ENCODE measurements at regions not wholly inside any gene's neighbourhood (a gene's known extent, or its start where the extent isn't known, plus 50 kb on each side); places are given as distances from the start of the nearest gene placed in this dataset.

GRCh38 chr18:50475538-50476193 lies 84.2 kb upstream of the MAPK4 start:
- Histone ChIP-seq H3K9ac (ENCODE audit: low read length in 3 of 3) (no peak overlapping the region), H3K27me3 (ENCODE audit: control insufficient read depth, insufficient read depth, low read length) (no peaks in the 10 kb centered on the region), H3K4me3 (ENCODE audit: low read length in 3 of 3) (no peak overlapping the region), H3K9me3 (ENCODE audit: control insufficient read depth in 2 of 3, insufficient read depth in 1 of 3, low read length in 3 of 3) (no peaks in the 10 kb centered on the region), H3K4me1 (ENCODE audit: control insufficient read depth in 2 of 3, insufficient read depth in 2 of 3, low read depth in 1 of 3, low read length in 3 of 3) (no peaks in the 10 kb centered on the region), H3K36me3 (ENCODE audit: control insufficient read depth in 2 of 3, insufficient read depth in 3 of 3, low read length in 3 of 3) (no peaks in the 10 kb centered on the region), H3K27ac (ENCODE audit: low read depth in 2 of 2, low read length in 2 of 2) (no peak overlapping the region)
- intact Hi-C loops (cut with DNase I) = no loop called here
- no peak for DNase-seq
- no peak for FAIRE-seq
- TF ChIP-seq, protein P1, sequence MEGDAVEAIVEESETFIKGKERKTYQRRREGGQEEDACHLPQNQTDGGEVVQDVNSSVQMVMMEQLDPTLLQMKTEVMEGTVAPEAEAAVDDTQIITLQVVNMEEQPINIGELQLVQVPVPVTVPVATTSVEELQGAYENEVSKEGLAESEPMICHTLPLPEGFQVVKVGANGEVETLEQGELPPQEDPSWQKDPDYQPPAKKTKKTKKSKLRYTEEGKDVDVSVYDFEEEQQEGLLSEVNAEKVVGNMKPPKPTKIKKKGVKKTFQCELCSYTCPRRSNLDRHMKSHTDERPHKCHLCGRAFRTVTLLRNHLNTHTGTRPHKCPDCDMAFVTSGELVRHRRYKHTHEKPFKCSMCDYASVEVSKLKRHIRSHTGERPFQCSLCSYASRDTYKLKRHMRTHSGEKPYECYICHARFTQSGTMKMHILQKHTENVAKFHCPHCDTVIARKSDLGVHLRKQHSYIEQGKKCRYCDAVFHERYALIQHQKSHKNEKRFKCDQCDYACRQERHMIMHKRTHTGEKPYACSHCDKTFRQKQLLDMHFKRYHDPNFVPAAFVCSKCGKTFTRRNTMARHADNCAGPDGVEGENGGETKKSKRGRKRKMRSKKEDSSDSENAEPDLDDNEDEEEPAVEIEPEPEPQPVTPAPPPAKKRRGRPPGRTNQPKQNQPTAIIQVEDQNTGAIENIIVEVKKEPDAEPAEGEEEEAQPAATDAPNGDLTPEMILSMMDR (IDR thresholded peaks at IDR 0.05; ENCODE audit: borderline replicate concordance, extremely low read depth, insufficient read depth) = no peak

DNA sequence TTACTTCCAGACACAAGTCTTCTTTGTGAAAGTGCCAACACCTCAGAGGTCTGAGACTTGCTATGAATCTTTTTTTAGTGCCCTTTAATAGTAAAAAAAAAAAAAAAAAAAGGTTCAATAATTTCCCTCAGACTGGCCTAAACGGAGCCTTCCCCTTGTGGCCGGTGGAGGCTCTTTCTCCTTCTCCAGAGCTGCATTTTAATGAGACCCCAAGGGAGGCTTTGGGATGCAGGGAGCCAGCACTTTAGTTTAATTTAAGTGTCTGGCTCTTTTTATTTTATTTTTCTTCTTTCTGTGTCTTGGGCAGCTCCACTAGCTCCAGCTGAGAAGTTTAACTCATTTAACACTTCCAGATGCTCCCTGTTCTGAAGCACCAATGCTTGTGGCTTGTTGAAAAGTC lies 67.8 kb upstream of the MAPK4 start:
- H3K4me1 ChIP-seq (ENCODE audit: control insufficient read depth in 2 of 3, insufficient read depth in 2 of 3, low read depth in 1 of 3, low read length in 3 of 3) = no peaks in the 10 kb centered on the region
- H3K4me3 ChIP-seq (ENCODE audit: low read length in 3 of 3) = no peak overlapping the region
- DNase-seq (peak in 1 of 5 donors; percentile 64), FAIRE-seq (no peak)
- no peaks in the 10 kb centered on the region for H3K27me3 ChIP-seq (ENCODE audit: control insufficient read depth, insufficient read depth, low read length)
- TF ChIP-seq, protein P1 (IDR thresholded peaks at IDR 0.05; ENCODE audit: borderline replicate concordance, extremely low read depth, insufficient read depth) = no peak
- intact Hi-C loops (cut with DNase I) = no loop called here
- H3K27ac ChIP-seq (ENCODE audit: low read depth in 2 of 2, low read length in 2 of 2) = no peak overlapping the region
- peaks cover 0 to 10% (median 0%) of the 10 kb centered on the region in 3 donors for H3K9me3 ChIP-seq (ENCODE audit: control insufficient read depth in 2 of 3, insufficient read depth in 1 of 3, low read length in 3 of 3)
- H3K9ac ChIP-seq (ENCODE audit: low read length in 3 of 3) = no peak overlapping the region
- H3K36me3 ChIP-seq (ENCODE audit: control insufficient read depth in 2 of 3, insufficient read depth in 3 of 3, low read length in 3 of 3) = no peaks in the 10 kb centered on the region

- Histone ChIP-seq H3K9ac (ENCODE audit: low read length in 3 of 3) (no peak overlapping the region), H3K27ac (ENCODE audit: low read depth in 2 of 2, low read length in 2 of 2) (no peak overlapping the region), H3K27me3 (ENCODE audit: control insufficient read depth, insufficient read depth, low read length) (no peaks in the 10 kb centered on the region), H3K36me3 (ENCODE audit: control insufficient read depth in 2 of 3, insufficient read depth in 3 of 3, low read length in 3 of 3) (no peaks in the 10 kb centered on the region), H3K4me3 (ENCODE audit: low read length in 3 of 3) (no peak overlapping the region), H3K9me3 (ENCODE audit: control insufficient read depth in 2 of 3, insufficient read depth in 1 of 3, low read length in 3 of 3) (peaks cover 0 to 10% (median 0%) of the 10 kb centered on the region in 3 donors), H3K4me1 (ENCODE audit: control insufficient read depth in 2 of 3, insufficient read depth in 2 of 3, low read depth in 1 of 3, low read length in 3 of 3) (no peaks in the 10 kb centered on the region)
- intact Hi-C loops (cut with DNase I) = no loop called here
- TF ChIP-seq, protein P1 (IDR thresholded peaks at IDR 0.05; ENCODE audit: borderline replicate concordance, extremely low read depth, insufficient read depth) = no peak
- FAIRE-seq (no peak), DNase-seq (no peak)
Observed at GRCh38 chr18:50494569-50494968, 65.3 kb upstream of the MAPK4 start.

- intact Hi-C loops (cut with DNase I) = no loop called here
- no peak for FAIRE-seq
- Histone ChIP-seq H3K9me3 (ENCODE audit: control insufficient read depth in 2 of 3, insufficient read depth in 1 of 3, low read length in 3 of 3) (no peaks in the 10 kb centered on the region), H3K36me3 (ENCODE audit: control insufficient read depth in 2 of 3, insufficient read depth in 3 of 3, low read length in 3 of 3) (no peaks in the 10 kb centered on the region), H3K4me3 (ENCODE audit: low read length in 3 of 3) (no peak overlapping the region), H3K27me3 (ENCODE audit: control insufficient read depth, insufficient read depth, low read length) (no peaks in the 10 kb centered on the region), H3K4me1 (ENCODE audit: control insufficient read depth in 2 of 3, insufficient read depth in 2 of 3, low read depth in 1 of 3, low read length in 3 of 3) (peaks cover 0 to 3% (median 0%) of the 10 kb centered on the region in 3 donors), H3K27ac (ENCODE audit: low read depth in 2 of 2, low read length in 2 of 2) (no peak overlapping the region), H3K9ac (ENCODE audit: low read length in 3 of 3) (no peak overlapping the region)
- DNase-seq = no peak
- TF ChIP-seq, protein P1 (IDR thresholded peaks at IDR 0.05; ENCODE audit: borderline replicate concordance, extremely low read depth, insufficient read depth) = no peak
Observed at GRCh38 chr18:50506362-50506761, 53.5 kb upstream of the MAPK4 start.

Data from kidney (tissue), 13 donors.